Keratinocyte (primary cell): ENCODE measurements at regions not wholly inside any gene's neighbourhood (a gene's known extent, or its start where the extent isn't known, plus 50 kb on each side); places are given as distances from the start of the nearest gene placed in this dataset.

ENCODE experiments used
- EZH2 ChIP-seq: IDR thresholded peaks from one replicate; pipeline ENCODE4 v1.6.1; 2012; ENCODE audit warnings: inconsistent platforms, mild to moderate bottlenecking, low read length, moderate library complexity
- TF ChIP-seq, protein P1 (sequence below), 3 experiments: IDR thresholded peaks in 1 of 3; conservative IDR thresholded peaks in 1 of 3; optimal IDR thresholded peaks in 1 of 3; 2 replicates in 2 of 3; 3 replicates in 1 of 3; pipeline versions ENCODE3 to v1.5.1; 2011; ENCODE audit warnings: low read length in 3 of 3, mild to moderate bottlenecking in 3 of 3, moderate library complexity in 2 of 3, control low read depth in 1 of 3, inconsistent platforms in 1 of 3; ENCODE audit not compliant: insufficient read depth in 2 of 3; ENCODE audit errors: extremely low read depth in 1 of 3

DNA sequence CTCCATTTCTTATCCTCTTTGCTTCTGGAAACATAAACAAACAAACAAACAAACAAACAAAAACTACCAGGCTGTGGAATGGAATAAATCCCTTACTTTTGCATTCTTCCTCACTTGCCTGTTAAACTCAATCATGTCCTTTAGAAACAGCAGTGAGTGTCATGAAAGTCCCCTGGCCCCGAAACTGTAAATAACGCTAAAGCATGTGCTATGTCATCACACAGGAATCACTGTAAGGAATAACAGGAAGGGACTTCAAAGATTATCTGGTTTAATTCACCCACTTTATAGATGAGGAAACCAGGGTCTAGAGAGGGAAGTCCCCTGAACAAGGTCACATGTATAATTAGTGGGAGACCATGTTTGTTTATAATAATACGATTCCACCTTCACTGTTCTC lies 159.4 kb upstream of the MEOX2 start:
- TF ChIP-seq, protein P1, sequence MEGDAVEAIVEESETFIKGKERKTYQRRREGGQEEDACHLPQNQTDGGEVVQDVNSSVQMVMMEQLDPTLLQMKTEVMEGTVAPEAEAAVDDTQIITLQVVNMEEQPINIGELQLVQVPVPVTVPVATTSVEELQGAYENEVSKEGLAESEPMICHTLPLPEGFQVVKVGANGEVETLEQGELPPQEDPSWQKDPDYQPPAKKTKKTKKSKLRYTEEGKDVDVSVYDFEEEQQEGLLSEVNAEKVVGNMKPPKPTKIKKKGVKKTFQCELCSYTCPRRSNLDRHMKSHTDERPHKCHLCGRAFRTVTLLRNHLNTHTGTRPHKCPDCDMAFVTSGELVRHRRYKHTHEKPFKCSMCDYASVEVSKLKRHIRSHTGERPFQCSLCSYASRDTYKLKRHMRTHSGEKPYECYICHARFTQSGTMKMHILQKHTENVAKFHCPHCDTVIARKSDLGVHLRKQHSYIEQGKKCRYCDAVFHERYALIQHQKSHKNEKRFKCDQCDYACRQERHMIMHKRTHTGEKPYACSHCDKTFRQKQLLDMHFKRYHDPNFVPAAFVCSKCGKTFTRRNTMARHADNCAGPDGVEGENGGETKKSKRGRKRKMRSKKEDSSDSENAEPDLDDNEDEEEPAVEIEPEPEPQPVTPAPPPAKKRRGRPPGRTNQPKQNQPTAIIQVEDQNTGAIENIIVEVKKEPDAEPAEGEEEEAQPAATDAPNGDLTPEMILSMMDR (optimal IDR thresholded peaks at IDR 0.05 in 1 of 3, IDR thresholded peaks at IDR 0.05 in 1 of 3, conservative IDR thresholded peaks at IDR 0.05 in 1 of 3; ENCODE audit: extremely low read depth in 1 of 3, insufficient read depth in 2 of 3, low read length in 3 of 3), result no peak
- TF ChIP-seq EZH2, result no peak
